H1 (cell line): ENCODE measurements at regions not wholly inside any gene's neighbourhood (a gene's known extent, or its start where the extent isn't known, plus 50 kb on each side); places are given as distances from the start of the nearest gene placed in this dataset.

Source experiments
- CREB1 ChIP-seq: IDR thresholded peaks from 2 replicates; pipeline ENCODE4 v1.6.1; 2012; ENCODE audit warnings: inconsistent platforms
- E2F6 ChIP-seq: IDR thresholded peaks from 2 replicates; pipeline ENCODE4 v1.6.1; 2012; ENCODE audit warnings: inconsistent platforms
- FOSL1 ChIP-seq: IDR thresholded peaks from 2 replicates; pipeline ENCODE4 v1.6.1; 2011; ENCODE audit warnings: mild to moderate bottlenecking, low read depth, low read length, moderate library complexity; ENCODE audit not compliant: insufficient read depth
- NRF1 ChIP-seq: IDR thresholded peaks from 2 replicates; pipeline ENCODE4 v1.6.1; 2011; ENCODE audit warnings: mild to moderate bottlenecking, low read depth, low read length, improper control_type of control experiment
- POU5F1 ChIP-seq: IDR thresholded peaks from 2 replicates; pipeline ENCODE4 v1.6.1; 2011; ENCODE audit warnings: low read depth, mild to moderate bottlenecking, low read length, moderate library complexity
- RAD21 ChIP-seq, 2 experiments: IDR thresholded peaks in 1 of 2; conservative IDR thresholded peaks in 1 of 2; 2 replicates each; pipeline ENCODE4 v1.6.1; 2011; ENCODE audit warnings: low read depth in 2 of 2, low read length in 2 of 2, improper control_type of control experiment in 1 of 2, inconsistent platforms in 1 of 2, mild to moderate bottlenecking in 1 of 2, moderate library complexity in 1 of 2
- RXRA ChIP-seq: IDR thresholded peaks from 2 replicates; pipeline ENCODE4 v1.6.1; 2011; ENCODE audit warnings: low read depth, mild to moderate bottlenecking, low read length, moderate library complexity; ENCODE audit not compliant: insufficient read depth
- SIN3A ChIP-seq, 2 experiments: IDR thresholded peaks in 1 of 2; conservative IDR thresholded peaks in 1 of 2; 2 replicates each; pipeline ENCODE4 v1.6.1; 2011 to 2012; ENCODE audit warnings: low read length in 2 of 2, improper control_type of control experiment in 1 of 2, low read depth in 1 of 2, mild to moderate bottlenecking in 1 of 2
- TAF1 ChIP-seq: IDR thresholded peaks from 2 replicates; pipeline ENCODE4 v1.6.1; 2011; ENCODE audit warnings: mild to moderate bottlenecking, low read depth, low read length
- TF ChIP-seq, protein P1 (sequence below): fragments of 300-600 bp; sonication (generic); IDR thresholded peaks from 2 replicates; pipeline ENCODE4 v1.7.1; 2012; ENCODE audit warnings: low read length, moderate library complexity, mild to moderate bottlenecking, inconsistent platforms; ENCODE audit not compliant: insufficient replicate concordance
- TF ChIP-seq, protein P2 (sequence below): IDR thresholded peaks from 2 replicates; pipeline ENCODE4 v1.6.1; 2011; ENCODE audit warnings: low read depth, mild to moderate bottlenecking, low read length; ENCODE audit not compliant: insufficient read depth

DNA sequence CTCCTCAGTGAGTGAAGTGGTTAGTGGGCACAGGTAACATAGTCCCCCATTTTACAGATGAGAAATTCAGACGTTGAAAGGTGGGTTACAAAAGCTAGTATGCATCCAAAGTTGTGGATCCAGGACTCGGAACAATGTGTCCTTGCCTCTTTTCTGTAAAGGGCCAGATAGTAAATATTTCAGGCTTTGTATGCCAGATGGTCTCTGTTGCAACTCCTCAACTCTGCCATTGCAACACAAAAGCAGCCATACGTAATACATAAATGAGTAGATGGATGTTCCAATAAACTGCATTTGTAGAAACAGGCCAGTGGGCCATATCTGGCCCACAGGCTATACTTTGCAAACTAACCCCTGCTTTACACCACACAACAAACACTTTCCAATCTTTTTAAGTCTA is 166.6 kb upstream of the PKDCC start (continued):
- TF ChIP-seq, protein P1, sequence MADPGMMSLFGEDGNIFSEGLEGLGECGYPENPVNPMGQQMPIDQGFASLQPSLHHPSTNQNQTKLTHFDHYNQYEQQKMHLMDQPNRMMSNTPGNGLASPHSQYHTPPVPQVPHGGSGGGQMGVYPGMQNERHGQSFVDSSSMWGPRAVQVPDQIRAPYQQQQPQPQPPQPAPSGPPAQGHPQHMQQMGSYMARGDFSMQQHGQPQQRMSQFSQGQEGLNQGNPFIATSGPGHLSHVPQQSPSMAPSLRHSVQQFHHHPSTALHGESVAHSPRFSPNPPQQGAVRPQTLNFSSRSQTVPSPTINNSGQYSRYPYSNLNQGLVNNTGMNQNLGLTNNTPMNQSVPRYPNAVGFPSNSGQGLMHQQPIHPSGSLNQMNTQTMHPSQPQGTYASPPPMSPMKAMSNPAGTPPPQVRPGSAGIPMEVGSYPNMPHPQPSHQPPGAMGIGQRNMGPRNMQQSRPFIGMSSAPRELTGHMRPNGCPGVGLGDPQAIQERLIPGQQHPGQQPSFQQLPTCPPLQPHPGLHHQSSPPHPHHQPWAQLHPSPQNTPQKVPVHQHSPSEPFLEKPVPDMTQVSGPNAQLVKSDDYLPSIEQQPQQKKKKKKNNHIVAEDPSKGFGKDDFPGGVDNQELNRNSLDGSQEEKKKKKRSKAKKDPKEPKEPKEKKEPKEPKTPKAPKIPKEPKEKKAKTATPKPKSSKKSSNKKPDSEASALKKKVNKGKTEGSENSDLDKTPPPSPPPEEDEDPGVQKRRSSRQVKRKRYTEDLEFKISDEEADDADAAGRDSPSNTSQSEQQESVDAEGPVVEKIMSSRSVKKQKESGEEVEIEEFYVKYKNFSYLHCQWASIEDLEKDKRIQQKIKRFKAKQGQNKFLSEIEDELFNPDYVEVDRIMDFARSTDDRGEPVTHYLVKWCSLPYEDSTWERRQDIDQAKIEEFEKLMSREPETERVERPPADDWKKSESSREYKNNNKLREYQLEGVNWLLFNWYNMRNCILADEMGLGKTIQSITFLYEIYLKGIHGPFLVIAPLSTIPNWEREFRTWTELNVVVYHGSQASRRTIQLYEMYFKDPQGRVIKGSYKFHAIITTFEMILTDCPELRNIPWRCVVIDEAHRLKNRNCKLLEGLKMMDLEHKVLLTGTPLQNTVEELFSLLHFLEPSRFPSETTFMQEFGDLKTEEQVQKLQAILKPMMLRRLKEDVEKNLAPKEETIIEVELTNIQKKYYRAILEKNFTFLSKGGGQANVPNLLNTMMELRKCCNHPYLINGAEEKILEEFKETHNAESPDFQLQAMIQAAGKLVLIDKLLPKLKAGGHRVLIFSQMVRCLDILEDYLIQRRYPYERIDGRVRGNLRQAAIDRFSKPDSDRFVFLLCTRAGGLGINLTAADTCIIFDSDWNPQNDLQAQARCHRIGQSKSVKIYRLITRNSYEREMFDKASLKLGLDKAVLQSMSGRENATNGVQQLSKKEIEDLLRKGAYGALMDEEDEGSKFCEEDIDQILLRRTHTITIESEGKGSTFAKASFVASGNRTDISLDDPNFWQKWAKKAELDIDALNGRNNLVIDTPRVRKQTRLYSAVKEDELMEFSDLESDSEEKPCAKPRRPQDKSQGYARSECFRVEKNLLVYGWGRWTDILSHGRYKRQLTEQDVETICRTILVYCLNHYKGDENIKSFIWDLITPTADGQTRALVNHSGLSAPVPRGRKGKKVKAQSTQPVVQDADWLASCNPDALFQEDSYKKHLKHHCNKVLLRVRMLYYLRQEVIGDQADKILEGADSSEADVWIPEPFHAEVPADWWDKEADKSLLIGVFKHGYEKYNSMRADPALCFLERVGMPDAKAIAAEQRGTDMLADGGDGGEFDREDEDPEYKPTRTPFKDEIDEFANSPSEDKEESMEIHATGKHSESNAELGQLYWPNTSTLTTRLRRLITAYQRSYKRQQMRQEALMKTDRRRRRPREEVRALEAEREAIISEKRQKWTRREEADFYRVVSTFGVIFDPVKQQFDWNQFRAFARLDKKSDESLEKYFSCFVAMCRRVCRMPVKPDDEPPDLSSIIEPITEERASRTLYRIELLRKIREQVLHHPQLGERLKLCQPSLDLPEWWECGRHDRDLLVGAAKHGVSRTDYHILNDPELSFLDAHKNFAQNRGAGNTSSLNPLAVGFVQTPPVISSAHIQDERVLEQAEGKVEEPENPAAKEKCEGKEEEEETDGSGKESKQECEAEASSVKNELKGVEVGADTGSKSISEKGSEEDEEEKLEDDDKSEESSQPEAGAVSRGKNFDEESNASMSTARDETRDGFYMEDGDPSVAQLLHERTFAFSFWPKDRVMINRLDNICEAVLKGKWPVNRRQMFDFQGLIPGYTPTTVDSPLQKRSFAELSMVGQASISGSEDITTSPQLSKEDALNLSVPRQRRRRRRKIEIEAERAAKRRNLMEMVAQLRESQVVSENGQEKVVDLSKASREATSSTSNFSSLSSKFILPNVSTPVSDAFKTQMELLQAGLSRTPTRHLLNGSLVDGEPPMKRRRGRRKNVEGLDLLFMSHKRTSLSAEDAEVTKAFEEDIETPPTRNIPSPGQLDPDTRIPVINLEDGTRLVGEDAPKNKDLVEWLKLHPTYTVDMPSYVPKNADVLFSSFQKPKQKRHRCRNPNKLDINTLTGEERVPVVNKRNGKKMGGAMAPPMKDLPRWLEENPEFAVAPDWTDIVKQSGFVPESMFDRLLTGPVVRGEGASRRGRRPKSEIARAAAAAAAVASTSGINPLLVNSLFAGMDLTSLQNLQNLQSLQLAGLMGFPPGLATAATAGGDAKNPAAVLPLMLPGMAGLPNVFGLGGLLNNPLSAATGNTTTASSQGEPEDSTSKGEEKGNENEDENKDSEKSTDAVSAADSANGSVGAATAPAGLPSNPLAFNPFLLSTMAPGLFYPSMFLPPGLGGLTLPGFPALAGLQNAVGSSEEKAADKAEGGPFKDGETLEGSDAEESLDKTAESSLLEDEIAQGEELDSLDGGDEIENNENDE: no peak
- TF ChIP-seq CREB1: no peak
- TF ChIP-seq FOSL1: no peak
- no peak for TF ChIP-seq NRF1
- no peak for TF ChIP-seq POU5F1
- no peak for TF ChIP-seq SIN3A (conservative IDR thresholded peaks at IDR 0.05 in 1 of 2, IDR thresholded peaks at IDR 0.05 in 1 of 2; ENCODE audit: low read depth in 1 of 2, low read length in 2 of 2)
- no peak for TF ChIP-seq RXRA
- TF ChIP-seq E2F6: no peak
- TF ChIP-seq RAD21 (IDR thresholded peaks at IDR 0.05 in 1 of 2, conservative IDR thresholded peaks at IDR 0.05 in 1 of 2; ENCODE audit: low read depth in 2 of 2, low read length in 2 of 2): no peak
- TF ChIP-seq, protein P2, sequence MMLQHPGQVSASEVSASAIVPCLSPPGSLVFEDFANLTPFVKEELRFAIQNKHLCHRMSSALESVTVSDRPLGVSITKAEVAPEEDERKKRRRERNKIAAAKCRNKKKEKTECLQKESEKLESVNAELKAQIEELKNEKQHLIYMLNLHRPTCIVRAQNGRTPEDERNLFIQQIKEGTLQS: no peak
- no peak for TF ChIP-seq TAF1
